Fibroblast of skin of left biceps (primary cell): ENCODE measurements at regions not wholly inside any gene's neighbourhood (a gene's known extent, or its start where the extent isn't known, plus 50 kb on each side); places are given as distances from the start of the nearest gene placed in this dataset.

Experiments used
- DNase-seq, 2 experiments: peaks; one replicate each; pipeline ENCODE4 v3.0.0-alpha.2; 2013; ENCODE audit warnings: low read depth in 2 of 2

DNA sequence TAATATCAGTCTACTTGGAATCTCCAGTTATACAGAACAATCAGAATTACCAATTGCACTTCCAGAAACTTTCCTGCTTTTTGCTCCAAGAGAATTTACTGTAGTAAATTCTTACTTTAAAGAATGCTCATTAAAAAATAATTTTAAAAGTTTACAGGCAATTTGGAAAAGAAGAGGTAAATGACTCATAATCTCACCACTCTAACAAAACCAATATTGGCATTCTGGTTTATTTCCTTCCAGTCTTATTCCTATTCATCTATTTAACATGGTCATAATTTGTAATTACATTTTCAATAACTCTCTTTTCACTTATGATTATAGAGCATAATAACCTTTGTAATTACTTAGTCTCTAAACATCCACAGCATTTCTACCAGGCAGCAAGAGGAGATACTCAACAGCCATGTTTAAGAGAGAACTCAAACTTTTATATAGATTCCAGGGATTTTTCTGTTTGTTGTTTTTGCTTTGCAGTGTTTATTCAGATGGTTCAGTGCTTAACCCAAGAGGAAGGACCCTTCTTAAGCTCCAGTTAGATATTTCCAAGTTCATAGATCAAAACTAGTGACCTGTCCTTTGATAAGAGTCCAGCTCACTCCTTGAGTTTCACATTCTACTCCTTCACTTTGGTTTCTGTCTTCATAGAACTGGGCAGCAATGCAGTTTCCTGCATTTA lies 464.7 kb downstream of the TXNL1 start:
- no peak for DNase-seq

DNA sequence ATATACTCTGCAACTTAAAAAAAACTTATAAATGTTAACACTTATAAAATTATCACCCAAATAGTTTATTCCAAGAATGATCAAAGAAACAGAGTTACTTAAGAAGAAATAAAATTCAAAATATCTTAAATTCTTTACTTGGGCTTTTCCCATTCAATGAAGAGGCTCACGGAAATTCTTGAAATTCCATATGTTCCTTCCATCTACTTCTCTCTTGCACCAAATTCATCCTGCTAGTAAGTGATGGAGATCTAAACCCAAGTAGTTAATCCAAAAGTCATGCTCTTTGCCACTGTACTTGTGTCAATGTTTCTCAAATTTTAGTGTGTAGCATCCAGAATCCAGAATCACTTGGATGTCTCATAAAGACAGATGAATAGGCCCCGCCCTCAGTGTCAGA lies 465.9 kb downstream of the TXNL1 start:
- no peak for DNase-seq

DNA sequence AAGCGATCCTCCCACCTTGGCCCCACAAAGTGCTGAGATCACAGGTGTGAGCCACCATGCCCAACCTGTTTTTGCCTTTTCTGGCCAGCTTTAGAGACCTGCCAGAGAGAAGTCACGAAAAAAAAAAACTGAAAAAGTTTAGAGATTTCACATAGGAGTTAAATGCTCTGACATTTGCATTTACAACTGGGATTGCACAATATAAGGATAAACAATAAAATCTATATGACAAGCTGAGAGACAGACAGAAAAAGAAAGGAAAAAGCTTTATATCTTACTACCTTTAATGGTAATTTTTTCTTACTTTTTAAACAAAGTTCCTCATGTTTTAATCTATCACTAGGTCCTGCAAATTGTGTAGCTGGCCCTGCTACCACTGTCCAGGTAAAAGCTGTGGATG lies 466.5 kb downstream of the TXNL1 start:
- no peak for DNase-seq

DNA sequence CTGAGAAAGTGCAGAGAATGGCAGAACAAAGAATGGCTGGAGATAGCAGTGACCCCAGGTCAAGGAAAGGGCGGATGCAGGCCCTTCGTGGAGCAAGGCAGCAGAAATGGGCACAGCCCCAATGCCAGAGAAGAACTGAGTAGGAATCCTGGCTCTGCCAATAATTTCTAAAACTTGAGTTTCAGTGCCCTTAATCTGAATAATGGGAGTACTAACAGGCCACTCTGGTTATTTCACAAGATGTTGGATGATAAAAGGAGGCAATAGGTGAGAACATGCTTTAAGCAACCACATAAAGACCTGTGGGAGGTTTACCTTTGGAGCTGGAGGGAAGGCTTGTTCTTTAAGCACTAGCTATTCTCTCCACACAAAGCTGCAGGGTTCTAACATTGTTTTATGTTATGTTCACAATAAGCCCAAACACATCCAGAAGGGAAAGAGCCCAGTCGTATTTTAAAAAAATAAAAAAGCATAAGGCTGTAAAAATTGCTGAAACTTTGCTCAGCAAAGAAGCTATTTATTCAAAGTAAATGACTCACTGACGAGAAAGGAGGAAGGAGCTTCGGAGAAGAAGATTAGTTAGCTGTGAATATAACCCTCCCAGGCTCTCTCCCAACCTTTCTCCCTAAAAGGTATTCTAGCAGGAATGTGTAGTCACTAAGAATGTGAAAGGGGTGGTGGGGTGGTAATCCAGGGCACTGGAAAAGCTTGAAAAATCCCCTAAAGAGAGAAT lies 470.2 kb downstream of the TXNL1 start:
- peak; percentile 64 to 65 for DNase-seq

DNA sequence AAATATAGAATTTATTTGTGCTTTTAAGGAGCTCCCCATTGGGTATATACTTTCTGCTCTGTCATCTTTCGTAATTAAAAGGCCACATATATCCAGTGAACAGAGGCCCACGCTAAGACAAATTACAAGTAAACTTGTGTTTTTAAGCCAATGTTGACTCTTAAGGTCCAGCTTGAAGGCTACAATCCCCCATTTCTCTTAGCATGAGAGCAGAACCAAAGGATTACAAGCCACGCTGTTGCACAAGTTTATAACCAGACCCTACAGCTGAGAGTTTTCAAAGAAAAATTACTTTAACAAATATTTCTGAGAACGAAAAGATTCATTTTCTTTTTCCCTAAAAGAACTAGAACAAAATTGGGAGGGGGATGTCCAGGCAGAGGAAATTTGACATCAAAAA lies 471.0 kb downstream of the TXNL1 start:
- no peak for DNase-seq

DNA sequence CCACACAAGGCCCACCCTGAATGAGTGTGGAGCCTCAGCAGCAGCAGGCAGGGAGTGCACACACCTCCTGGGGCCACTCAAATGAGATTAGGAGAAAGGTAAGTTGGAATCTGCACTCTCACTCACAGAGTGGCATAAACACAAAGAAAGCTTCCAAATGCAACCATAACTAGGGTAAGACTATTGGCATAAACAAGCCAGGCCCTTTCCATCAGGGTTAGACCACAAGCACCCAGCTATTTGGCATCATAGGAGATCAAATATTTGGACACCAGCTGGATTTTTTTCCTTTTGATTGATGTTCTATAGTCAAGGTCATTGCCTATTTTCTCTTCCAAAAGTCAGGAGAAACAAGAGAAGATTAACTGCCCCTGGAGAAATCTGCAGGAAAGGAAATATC lies 471.5 kb downstream of the TXNL1 start:
- no peak for DNase-seq

DNA sequence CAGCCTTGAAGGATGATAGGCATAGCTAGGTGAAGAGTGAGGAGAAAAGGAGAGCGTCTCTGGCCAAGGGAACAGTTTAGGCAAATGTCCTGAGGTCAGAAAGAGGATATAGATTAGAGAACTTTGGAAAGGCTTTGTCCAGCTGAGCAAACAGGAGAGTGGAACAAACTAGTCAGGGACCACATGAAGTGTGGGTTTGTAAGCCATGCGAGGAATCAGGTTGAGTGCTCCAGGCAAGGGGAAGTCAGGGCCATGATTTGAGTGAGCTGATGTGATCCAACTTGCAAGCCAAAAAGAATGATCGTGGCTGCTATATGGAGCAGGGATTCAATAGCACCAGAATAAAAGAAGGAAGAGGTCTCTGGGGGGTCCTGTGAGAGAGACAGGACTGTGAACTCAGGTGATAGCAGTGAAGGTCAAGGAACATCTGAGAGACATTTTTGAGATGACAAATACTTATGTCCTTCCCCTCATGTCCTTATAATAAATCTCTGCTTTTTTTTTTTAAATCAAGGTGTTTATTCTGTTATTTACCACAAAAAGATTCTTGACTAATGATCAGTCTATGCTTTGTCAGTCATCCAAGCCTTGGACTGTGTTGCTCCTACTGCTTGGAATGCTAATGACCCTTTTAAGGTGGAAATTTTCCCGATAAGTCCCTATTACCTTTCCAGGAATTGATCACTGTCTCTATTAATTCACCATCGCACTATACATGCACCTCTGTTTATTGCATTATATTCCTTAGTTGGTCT lies 472.6 kb downstream of the TXNL1 start:
- no peak for DNase-seq

DNA sequence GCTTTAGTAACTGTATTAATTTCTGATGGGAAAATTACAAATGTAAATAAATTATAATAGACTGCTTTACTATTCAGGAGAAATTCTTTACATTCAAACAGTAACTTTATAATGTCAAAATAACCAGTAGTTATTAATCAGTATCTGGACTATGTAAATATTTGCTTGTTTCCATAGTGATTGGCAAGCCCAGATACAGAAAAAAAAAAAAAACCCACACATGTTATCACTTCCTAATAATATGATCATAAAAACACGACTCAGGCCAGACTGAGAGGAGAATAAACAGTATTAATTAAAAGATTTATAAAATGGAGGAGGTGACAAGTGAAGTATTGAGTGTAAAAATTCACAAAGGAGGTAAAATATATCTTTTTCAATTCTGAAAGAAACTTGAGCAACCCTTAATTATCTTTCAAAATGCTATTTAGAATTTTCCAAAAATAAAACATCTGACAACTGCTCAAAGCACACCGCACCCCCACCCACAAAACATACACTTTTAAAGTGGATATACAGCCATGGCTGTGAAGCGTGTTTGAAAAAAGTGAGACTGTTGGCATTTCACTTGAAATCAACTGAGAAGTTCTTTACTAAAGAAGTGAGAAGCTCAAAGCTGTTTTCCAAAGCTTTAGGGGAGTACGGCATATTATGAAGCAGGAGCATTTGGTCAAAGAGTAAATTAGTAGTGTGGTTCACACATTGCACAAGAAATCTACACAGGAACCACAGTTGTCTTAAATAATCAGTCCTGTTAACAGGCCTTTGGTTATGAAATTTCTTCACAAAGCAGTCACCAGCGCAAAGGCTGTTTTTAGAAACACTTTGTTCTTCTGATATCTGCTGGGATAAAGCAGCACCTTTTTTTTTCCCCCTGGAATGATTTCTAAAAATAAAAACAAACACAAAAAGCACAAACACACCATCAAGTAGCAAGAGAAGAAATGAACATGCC lies 475.8 kb downstream of the TXNL1 start:
- DNase-seq: no peak

DNA sequence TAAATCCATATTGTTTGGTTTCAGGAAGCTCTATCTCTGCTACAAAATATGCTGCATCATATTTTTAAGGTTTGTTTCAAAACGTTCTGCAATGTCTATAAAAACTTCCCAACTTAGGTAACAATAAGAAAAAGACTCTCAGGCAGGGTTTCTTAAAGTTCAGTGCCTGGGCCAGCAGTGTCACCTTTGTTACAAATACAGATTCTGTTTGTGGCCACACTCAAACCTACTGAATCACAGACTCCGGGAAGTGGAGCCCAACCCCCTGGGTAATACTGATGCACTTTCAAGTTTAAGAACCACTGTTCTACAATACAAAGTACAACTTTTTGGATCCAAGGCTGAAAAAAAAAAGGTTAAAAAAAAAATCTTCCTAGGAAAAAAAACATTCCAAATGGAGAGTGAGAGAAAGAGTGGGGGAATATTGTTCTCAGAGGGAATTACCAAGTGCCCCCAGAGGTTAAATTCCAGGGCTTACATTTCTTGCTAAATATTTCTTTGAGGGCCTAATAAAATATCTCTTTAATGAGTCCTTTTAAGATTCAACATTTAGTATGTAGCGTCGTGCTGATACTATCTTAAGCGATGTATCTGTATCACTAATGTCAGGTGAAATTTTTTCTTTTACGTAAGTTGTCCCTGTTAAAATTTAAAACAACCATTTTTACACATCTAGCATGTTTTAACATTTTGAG lies 476.7 kb downstream of the TXNL1 start:
- DNase-seq: no peak

DNA sequence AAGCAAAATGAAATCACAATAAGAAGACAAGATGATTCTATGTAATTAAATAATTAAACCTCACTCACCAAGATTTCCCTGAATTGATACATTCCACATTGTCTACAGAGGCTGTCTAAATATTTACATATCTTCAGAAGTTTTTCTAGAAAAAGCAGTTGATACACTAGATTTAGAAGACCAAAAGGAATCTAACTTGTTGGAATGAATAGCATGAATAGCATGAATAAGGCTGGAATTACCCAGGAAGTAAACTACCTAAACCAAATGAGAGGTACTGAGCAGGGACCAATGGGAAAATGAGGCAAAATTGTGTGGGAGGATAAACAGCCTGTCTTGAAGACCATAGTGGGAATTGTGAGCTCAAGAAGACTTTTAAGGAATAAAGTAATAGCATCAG lies 479.7 kb downstream of the TXNL1 start:
- no peak for DNase-seq

DNA sequence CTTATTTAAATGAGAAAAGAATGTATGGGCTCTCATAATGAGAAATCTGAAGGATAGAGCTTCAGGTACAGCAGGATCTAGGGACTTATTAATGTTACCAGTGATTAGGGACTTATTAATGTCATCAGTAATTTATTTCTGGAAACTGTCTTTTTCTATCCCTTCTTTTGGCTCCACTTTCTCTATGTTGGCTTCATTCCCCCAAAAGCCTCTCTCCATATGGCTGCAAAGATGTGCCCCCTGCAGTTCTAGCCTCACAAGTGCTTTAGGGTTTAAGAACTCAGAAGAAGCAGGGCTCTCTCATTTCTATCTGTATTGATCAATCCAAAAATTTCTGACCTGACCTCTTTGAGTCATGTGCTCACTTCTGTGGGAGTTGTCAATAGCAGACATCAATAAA lies 480.9 kb downstream of the TXNL1 start:
- no peak for DNase-seq

DNA sequence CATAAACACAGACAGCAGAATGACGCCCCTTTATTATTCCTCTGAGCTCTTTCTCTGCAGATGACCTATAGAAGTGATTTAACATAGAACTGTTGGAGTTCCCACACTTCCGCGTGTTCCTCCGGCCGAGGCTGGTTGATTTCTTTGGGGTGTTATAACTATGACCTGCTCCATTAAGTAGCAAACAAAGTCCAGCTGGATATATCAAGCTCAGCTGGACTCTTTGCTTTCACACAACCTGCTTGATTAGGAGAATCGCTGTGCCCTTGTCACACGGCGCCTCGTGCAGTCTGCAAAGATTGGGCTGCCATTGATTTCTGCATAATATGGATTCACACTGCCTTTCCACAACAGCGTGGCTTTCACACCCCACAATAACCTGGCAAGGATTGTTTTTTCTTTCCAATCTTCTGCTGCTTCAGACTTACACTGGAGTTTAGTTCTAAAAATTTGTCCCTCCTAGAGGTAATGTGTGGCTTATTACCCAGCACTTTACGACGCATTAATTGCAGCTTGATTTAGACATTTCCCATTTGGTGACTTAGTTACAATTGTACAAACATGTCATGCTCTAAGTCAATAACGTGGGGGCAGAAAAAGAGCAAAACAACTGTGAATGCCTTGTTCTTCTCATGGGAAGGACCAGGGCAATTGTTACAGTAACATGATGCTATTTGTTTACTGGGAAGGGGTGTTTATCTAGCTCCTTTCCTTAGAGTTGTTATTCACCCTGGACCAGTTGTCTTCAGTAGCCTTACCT lies 485.7 kb downstream of the TXNL1 start:
- no peak for DNase-seq

DNA sequence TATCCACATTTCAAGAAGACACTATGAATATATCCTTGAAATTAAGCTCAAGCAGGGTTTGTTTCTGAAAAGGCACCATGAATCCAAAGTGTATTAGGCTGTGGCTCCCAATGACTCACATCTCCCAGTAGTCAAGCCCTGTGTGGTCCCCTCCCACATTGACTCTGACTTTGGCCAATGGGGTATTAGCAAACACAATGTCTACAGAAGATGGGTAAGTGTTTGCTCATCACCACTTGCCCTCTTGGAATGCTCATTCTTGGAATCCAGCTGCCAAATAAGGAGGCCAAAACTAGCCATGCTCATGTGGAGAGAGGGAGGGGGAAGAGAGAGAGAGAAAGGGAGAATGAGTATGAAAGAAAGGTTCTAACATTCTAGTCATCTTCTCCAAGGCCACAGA lies 490.0 kb downstream of the TXNL1 start:
- DNase-seq: peak; percentile 69 to 72

DNA sequence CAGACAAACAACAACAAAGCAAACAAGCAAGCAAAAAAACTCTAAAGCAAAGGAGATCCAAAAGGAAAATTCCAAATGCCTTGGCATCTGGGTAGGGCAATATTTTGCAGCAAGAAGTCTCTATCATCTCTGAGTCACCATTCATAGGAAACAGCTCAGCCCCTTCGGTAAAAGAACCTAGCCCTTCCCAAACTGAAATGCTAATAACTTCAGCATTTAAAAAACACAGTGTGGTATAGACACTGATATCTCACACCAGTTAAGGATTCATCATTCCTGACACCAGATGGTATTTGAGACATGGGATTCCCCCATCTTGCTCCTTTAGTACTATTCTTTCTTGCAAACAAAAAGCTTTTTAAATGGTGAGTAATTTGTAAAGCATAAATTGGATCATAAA lies 491.8 kb downstream of the TXNL1 start:
- no peak for DNase-seq

DNA sequence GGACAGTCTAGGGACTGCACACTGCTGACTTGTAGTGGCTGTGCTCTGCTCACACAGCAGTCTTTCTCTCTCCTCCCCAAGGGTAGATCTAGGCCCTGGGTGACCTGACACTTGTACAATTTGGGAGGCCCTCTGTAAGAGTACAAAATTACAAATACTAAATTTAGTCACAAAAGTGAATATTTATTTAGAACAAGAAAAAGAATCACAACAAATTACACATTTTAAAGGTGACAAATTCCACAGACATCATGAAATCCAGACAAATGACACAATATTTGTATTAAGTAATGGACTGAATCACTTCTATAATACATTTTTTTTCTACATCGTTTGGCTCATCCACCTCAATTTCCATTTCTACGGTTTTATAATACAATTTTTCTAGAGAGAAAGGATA lies 496.4 kb downstream of the TXNL1 start:
- no peak for DNase-seq

DNA sequence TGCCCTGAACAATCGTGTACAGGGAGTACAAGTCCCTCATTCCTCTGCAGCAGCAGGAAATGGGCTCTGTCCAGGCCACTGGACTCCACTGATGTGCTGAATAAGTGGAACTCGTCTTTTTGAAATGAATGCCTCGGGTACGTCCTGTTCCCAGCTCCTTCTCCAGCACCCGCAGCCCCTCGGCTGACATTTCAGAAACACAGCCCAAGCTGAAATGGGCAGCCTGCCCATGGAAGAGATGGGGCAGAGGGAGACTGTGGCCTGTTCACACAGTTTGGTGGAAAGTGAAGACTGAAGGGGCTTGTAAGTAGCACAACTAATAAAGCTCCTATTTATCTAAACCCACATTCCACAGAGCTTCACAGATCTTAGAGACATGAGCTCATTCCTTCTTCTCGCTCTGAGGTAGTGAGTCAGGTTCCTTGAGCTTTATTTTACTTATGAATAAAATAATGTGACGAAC lies 498.6 kb downstream of the TXNL1 start:
- peak; percentile 31 to 50 for DNase-seq

DNA sequence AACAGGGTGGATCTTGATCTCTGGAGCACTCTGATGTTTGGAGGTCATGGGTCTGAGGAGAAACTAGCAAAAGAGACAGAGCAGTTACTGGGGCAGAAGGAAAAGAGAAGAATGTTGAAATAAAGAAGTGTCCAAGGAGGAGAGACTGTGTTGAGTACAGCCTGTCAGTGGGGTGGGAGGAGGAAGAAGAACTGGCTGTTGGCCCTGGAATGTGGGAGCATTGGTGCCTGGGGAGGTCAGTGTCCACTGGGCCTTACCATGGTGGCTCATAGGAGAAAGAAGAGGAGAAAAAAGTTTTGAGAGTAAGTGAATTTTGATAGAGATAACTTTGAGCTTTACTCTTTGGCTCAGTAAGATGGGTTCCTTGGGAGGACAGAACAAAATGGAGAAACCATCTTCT lies 499.0 kb downstream of the TXNL1 start:
- no peak for DNase-seq

DNA sequence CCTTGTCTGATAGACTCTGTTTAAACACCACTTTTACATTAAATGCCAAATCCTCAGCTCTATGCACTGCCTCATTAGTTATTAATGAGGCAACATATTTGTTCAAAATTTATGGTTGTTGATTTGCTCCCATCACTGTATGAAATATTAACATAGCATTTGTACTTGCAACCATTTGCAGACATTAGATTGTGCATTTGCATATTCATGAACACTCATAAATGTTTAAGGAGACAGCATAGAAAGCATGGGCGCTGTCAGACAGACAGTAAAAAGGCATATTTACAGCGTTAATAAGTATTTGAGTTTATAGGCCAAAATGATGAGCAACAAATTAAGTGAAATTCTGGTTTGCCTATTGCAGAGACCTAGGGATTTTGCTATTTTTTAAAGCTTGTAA lies 502.3 kb downstream of the TXNL1 start:
- no peak for DNase-seq

DNA sequence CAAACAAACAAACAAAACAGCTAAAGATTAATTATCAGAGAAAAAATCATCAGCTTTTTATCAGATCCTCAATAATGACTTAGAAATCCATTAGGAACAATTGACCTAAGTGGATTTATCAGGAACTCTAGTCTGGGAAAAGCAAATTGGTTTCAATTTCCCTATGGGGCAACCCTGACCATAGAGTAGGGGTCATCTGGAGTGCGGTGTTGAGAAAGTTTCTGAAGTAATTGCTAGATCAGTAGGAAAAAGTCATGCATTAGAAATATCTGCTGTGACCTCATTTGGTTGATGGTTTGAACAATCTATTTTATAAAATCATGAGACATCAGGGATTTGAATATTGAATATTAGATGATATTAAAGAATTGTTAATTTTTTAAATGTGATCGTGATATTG lies 507.9 kb downstream of the TXNL1 start:
- DNase-seq: no peak

DNA sequence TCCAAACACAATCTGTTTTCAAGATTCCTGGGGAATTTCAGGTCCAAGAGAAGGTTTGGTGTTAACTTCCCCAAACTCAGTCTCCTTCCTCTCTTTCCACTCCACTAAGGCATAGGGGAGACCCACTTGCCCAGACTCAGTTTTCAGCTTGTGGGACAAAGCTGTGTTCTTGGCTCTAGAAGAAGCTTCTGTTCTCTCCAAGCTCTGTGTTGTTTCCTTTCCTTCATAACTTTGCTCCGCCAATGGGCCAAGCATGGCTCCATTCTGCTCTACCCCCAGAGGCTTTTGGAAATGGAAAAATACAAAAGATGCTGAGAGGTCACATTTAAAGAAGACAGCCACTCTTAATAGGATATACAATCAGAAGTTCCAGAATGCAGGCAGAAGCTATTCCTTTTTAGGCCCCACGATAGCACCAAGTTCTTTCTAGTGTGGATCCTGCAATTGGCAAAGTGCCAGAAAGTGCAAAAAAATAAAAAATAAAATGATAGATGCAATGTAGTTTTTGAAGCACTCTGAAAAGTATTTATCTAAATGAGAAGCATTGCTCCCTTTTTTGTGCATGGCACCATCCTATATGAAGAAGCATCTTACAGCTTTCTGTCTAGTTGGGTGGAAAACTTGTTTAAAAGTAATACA lies 510.1 kb downstream of the TXNL1 start:
- no peak for DNase-seq
